Activated CD4-positive, alpha-beta T cell treated with anti-CD3 and anti-CD28 coated beads, Interleukin-2, amount 50 U/mL, for 48 hours (primary cell): ENCODE measurements at regions not wholly inside any gene's neighbourhood (a gene's known extent, or its start where the extent isn't known, plus 50 kb on each side); places are given as distances from the start of the nearest gene placed in this dataset.

Experiments used
- DNase-seq, 2 experiments: peaks; one replicate each; pipeline ENCODE4 v3.0.0-alpha.2; 2020

GRCh38 chr15:62787401-62787800 is 255.1 kb upstream of the TPM1 start:
- no peak for DNase-seq

DNA sequence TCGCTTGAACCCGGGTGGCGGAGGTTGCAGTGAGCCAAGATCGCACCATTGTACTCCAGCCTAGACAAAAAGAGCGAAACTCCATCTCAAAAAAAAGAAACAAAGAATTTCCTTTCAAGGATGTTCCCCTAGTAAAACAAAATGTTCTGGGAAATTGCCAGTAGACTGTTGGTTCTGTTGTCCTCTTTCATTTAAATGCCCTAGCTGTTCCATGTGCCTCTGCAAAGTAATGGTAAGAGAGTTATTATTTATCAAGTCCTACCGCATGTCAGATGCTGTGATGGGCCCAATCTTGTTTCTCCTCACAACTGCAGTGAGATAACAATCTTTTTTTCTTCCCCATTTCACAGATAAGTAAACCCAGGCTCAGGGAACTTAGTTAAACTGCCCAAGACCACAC is 254.3 kb upstream of the TPM1 start:
- DNase-seq: no peak

- DNase-seq: no peak
Measured at GRCh38 chr15:62790546-62790945, 252.0 kb upstream of the TPM1 start.

DNA sequence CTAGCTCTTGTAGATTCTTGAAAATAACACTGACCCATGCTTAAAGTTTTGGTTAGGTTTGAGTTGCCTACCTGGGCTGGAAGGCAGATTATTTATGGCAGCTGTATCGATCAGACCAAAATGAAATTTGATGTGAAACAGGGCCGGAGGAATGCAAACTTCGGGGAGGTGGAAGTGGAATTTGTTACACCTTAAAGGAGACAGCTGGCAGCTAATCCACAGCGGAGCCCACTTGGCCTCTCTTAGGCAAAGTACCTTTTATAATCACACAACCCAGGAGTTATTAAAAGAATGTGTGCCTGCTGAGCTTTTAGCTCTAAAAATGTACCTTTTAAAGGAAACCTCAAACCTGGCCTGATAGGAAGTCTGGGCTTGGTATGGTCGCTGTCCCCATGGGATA is 250.9 kb upstream of the TPM1 start:
- no peak for DNase-seq

GRCh38 chr15:62792986-62793751 is 249.4 kb upstream of the TPM1 start:
- DNase-seq: no peak

DNA sequence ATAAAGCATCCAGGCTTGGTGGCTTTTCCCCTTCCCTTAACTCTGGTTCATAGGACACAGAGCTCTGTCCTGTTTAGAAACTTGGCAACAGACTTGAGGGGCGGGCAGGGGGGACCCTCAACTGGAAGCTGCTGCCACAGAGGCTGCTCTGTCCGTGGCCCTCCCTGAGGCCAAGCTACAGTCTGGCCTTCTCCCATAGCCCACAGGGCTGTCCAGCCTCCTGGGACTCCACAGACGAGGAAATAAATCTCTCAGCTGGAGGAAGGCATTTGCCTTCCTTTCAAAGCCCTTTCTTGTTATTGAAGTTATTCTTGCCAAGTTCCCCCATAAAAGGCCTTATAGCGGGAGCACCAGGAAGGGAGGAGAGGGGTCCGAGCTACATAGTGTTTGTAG is 248.8 kb upstream of the TPM1 start:
- DNase-seq: no peak

- no peak for DNase-seq
Measured at GRCh38 chr15:62795171-62795570, 247.4 kb upstream of the TPM1 start.

- no peak for DNase-seq
Measured at GRCh38 chr15:62795700-62796695, 246.5 kb upstream of the TPM1 start.

DNA sequence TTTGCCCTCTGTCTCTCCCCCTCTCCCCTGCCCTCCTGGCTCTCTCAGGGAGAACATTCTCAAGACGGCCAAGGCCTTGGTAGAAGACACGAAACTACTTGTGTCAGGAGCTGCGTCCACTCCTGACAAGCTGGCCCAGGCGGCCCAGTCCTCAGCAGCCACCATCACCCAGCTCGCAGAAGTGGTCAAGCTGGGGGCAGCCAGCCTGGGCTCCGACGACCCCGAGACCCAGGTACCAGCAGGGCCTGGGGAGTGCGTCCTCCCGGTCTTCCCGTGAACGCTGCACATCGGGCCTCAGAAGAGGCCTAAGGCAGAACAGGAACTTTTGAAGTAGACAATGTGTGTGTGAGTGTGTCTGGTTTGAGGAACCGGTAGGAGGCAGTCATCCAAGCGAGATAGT is 245.4 kb upstream of the TPM1 start:
- DNase-seq: no peak

- no peak for DNase-seq
Measured at GRCh38 chr15:62798536-62798935, 244.0 kb upstream of the TPM1 start.

- no peak for DNase-seq
Measured at GRCh38 chr15:62799037-62799436, 243.5 kb upstream of the TPM1 start.

DNA sequence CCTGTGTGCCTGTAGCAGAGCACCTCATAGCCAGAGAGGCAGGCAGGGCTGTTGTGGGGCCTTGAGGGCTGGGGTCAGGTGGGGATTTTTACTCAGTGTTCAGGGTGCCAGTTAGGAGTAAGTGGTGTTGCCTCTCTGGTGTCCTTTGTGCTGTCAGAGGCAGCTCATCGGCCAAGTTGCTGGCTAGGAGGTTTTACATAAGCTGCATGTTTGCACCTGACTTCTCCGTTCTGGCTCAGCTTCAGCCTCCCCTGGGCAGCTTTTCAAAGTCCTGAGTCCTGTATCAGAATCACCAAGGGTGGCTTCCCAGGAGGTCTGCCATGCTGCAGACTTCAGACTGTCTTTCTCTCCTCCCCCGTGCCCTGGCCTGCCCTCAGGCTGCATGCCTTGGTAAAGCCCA is 242.6 kb upstream of the TPM1 start:
- DNase-seq: no peak

DNA sequence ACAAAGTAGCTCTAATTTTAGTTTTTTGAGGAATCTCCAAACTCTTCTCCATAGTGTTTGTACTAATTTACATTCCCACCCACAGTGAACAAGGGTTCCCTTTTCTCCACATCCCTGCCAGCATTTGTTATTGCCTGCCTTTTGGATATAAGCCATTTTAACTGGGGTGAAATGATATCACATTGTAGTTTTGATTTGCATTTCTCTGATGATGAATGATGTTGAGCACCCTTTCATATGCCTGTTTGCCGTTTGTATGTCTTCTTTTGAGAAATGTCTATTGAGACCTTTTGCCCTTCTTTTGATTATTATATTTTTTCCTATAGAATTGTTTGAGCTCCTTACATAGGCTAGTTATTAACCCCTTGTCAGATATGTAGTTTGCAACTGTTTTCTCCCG is 239.9 kb upstream of the TPM1 start:
- no peak for DNase-seq

GRCh38 chr15:62803856-62804400 is 238.6 kb upstream of the TPM1 start:
- no peak for DNase-seq

DNA sequence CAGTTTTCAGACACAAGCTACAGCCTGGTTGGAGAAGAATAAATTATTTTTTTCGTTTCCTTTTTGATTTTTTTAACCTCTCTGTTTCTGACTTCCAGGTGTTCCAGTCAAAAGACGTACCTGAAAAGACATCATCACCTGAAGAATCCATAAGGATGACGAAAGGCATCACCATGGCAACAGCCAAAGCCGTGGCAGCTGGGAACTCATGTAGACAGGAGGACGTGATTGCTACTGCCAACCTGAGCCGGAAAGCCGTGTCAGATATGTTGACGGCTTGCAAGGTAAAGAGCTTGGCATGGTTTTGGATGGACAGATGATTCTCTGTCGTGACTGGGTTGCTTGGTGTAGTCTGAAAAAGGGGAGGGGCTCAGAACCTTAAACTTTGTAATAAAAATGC is 237.0 kb upstream of the TPM1 start:
- no peak for DNase-seq

DNA sequence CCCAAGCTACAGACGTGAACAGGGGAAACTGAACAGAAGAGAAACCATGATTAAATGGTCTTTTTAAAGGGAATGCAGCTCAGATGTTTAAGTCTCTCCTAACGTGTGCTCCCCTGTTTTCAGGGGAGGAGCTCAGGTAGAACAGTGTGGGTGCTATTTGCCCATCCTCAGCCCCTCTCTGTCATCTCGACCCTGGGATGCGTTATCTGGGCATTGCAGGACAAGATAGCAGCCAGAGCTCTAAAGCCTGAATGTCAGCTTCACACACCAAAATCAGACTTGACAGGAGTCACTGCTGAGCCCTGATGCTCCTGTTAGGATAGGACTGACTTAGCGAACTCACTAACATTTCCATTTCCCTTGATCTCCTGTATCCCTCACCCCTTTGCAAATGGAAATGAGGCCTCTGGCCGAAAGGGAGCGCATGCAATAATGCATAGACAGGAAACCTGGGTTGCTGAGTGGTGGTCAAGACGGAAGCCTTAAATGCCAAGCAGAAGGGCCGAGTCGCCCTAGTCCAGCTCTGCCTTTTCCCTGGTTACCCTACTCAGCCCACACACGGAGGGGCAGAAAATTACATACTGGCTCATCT is 234.9 kb upstream of the TPM1 start:
- no peak for DNase-seq

DNA sequence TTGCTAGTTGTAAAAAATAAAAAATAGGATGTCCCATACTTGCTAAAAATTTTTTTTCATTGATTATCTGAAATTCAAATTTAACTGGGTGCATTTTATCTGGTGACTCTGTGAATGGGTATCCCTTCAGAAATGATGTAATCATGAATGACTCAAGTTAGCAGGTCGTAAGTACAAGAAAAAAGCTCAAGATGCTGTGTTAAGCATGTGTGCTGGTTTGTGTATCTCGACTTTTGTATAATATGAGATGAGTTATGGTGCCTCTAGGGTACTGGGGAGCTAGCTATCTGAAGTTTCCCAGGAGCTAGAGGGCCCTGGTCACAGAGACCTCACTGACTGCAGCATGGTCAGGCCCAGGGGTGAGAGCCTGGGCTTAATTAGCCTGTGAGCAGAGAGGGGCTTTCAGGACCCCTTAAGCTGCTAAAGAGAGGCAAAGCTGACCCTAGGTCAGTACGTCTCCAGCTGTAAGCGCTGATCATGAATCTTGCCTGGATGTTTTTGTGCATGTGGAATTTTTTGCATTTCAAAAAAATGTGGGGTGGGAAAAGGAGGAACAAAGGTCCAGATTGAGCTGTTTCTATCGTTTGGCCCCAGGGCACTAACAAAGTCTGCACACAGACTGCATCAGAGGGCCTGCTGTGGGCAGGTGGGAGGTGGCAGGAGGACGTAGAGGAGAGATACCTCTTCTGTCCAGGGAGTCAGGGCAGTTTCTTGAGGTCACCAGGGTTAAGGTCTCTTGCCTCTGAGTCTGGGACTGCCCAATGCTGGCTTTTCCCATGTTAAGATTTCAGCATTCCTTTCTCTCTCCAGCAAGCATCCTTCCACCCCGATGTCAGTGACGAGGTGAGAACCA is 233.2 kb upstream of the TPM1 start:
- DNase-seq: no peak

- DNase-seq: no peak
Measured at GRCh38 chr15:62809968-62810260, 232.6 kb upstream of the TPM1 start.

DNA sequence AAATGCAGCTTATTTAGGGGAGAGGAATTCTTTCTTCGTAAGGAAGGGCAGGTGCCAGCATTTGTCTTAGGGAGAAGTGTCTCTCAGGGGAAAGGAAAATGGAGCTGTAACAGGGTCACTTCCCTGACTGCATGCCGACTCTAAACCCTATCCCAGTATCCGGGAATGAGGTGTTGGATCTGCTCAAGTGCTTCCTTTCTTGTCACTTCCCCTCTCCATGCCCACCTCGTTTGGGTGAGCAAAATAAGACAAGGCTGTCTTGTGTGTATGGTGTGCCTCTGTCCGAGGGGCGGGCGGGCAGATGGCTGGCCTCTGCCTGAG is 230.1 kb upstream of the TPM1 start:
- DNase-seq: no peak

DNA sequence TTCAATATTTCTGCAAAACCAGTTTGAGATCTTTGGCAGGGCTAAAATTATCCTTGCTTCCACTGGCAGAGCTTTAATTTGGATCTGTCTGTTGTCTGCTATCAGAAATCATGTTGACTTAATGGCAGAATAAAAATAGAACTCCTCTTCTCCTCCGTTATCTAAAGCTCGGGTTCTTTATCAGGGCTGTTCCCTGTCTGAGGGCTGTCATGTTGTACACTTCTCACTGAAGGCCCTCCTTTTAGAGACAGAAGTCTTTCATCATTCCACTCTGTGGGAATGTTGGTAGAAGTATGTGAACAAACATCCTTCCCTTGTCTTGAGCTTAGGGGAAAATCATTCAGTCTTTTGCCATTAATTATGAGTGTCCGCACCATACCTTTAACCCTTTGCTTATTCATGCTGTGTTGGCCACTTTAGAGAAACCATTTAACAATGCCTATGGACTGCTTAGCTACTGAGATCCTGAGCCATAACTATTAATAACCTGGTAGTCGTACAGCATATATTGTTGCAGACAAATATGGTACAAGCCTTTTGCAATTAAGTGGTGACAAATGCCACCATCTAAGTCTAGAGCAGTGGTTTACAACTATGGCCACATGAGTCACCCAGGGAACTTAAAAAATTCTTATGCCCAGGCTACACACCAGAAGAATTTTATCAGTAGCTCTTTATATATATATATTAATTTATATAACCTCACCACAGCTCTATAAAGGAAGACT is 226.0 kb upstream of the TPM1 start:
- no peak for DNase-seq

DNA sequence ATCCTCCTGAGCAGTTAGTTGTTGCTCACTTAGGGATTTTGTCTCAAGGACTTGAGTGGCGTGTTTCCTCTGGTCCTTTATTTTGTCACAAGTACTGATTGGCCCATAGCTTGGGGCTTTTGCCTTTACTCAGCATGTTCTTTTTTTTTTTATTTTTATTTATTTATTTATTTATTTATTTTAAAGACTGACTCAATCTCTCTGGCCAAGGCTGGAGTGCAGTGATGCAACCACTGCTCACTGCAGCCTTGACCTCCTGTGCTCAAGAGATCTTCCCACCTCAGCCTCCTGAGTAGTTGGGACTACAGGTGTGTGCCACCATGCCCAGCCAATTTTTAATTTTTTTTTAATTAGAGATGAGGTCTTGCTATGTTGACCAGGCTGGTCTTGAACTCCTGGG is 223.9 kb upstream of the TPM1 start:
- no peak for DNase-seq
